GM18951 (cell line): ENCODE measurements at regions not wholly inside any gene's neighbourhood (a gene's known extent, or its start where the extent isn't known, plus 50 kb on each side); places are given as distances from the start of the nearest gene placed in this dataset.

ENCODE experiments used
- POLR2A ChIP-seq: IDR thresholded peaks from 4 replicates; pipeline ENCODE4 v1.6.1; 2011; ENCODE audit warnings: mild to moderate bottlenecking; ENCODE audit not compliant: insufficient read length, insufficient read depth; ENCODE audit errors: extremely low read depth
- in situ Hi-C: fragments of 300-500 bp; cut with MboI; formaldehyde crosslinking; loops from one replicate; pipeline ENCODE4 v1.12.0; 2022; ENCODE audit warnings: low sequenced_read_pairs, mixed read lengths, inconsistent platforms; ENCODE audit not compliant: unreplicated experiment

DNA sequence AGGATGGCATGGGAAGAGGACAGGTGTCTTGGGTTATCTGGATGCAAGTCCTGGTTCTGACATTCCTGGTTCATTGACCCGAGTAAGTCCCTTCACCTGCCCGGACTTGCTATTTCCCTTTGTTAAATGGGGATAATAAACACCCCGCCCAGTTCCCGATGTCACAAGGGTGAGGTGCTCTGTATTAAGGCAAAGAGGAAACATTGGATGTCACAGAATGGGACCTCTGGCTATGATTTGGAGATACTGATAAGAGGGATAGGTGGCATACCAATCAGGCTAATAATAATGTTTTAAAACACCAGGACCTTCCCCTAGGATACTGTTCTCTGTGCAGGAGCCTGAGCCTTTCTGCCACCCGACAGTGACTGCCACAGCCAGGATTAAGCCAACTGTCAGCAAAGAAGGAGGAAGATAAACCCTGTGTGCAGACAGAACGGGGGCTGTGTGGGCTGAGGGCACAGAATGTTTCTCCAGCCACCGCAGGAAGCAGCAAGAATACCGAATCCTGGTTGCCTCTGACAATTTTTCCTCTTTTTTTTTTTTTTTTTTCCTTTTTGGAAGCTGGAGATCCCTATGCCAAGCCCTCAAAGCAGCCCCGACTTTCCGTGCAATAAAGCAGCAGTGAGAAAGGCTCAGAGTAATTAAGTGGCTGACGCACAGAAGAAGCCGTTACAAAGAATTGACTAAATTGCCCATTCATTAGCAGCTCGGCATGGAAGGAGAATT, 336.6 kb downstream of the SMAD2 start:
- in situ Hi-C loops = no loop called here
- TF ChIP-seq POLR2A = no peak

DNA sequence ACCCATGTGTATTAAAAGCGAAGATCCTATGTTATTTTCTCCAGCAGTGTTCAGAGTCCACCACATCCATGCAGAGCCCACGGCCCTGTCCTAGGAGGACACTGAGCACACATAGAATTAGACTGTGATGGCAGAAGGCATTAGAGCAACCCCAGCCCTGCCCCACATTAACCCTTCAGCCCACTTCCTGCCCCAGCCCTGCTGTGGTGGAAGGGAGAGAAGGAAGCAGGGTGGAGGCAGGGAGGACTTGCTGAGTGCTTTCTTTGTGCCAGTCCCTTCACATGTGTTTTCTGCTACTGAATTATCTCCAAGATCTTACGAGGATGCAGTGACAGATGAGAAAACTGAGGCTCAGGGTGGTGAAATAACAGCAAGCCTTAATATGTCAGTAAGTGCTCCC, 339.0 kb downstream of the SMAD2 start:
- no peak for TF ChIP-seq POLR2A
- in situ Hi-C loops = no loop called here

DNA sequence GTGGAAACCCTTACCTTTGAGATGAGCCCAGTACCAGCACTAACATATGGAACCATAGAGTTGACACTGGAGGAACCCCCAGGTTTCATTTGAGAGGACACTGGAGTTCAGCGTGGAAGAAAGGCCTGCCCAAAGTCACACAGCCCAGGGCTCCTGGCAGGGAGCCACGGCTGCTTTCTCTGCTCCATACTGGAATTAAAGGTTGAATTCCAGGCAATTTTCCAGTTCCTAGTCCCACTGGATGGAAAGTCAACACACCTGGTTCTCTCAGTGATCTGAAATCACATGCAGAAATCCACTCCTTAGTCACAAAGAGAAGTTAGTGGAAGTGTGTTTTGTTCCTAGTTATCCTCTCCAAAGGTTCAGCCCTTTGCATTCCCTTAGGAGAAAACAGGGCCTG, 336.1 kb upstream of the SKOR2 start:
- in situ Hi-C loops = no loop called here
- no peak for TF ChIP-seq POLR2A

DNA sequence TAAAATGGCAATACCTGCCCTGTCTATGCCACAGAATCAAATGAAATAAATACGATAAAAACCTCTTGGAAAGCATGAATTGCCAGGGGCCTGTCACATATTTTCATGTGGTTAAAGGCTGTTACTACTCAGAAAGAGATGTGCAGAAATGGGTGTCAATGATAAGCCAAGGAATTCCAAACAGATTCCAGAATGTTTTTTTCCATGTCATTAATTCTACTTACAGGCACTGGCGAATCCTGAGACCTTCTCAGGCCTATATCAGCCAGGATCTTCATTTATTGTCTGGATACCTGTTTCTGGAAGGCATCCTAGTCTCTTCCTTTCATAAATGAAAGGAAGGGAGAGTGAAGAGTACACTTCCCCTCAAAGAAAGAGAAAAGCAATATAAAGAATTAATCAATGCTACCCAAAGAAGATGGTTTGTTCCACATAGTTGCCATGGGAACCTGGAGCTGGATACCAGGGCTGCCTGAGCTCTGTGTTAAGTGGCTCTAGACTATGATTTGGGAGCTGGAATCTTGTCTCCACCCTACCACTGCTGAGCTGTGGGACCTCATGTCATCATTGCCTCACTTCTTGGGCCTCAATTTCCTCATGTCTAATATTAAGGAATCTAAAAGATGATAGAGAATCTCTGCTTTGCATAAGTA, 335.1 kb upstream of the SKOR2 start:
- no peak for TF ChIP-seq POLR2A
- in situ Hi-C loops = no loop called here

DNA sequence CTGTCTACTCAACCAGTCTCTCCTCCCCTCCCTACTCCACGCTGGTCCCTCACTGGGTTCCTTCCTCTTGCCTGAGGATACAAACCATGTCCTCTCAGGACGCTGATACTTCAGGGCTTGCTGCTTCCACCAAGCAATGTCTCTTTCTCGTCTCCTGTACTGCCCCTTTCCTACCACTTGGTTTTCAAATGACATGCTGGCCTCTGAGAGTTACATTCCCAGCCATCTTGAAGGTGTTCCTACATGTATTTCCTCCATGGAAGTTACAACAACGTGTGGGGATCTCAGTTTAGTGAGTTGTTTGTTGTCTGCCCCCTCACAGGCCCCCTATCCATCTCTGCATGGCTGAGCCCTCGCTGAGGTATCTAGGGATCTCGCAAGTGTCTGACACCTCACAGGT, 334.5 kb upstream of the SKOR2 start:
- TF ChIP-seq POLR2A = no peak
- in situ Hi-C loops = no loop called here

DNA sequence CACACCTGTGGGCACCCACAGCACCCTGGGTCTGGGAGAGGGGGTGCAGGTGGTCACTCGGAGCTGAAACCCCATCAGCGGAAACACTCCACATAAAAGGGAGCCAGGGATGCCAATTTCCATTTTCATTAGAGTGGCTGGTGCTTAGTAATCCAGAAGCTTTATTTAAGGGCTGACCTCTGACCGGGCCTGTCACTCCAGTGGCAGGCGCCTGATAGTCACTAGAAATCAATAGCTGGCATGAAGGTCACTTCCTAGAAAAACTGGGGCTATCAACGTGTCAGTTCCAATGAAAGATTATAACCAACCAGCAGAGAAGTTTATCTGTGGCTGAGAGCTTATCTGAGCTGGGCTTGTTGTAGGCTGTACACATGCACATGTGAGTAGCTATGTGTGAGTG, 333.7 kb upstream of the SKOR2 start:
- no peak for TF ChIP-seq POLR2A
- in situ Hi-C loops = no loop called here

DNA sequence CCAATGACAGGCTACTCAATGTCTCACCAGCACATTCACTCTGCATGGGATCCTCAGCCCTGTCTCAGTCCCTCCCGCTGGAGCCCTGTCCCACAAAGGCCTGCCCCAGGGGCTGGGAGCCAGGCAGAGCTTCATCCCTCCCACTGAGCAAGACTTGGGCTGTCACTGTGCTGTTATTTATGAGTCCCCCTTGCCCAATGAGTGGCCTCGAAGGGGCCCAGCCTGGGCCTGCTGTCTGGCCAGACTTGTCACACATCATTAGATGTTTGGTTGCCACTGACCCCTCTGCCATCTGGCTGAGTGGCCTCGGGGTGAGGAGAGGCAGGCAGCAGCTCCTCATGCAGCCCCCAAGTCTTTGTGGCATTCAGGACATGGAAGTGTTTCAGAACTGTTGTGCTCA, 330.6 kb upstream of the SKOR2 start:
- in situ Hi-C loops = no loop called here
- TF ChIP-seq POLR2A = no peak

DNA sequence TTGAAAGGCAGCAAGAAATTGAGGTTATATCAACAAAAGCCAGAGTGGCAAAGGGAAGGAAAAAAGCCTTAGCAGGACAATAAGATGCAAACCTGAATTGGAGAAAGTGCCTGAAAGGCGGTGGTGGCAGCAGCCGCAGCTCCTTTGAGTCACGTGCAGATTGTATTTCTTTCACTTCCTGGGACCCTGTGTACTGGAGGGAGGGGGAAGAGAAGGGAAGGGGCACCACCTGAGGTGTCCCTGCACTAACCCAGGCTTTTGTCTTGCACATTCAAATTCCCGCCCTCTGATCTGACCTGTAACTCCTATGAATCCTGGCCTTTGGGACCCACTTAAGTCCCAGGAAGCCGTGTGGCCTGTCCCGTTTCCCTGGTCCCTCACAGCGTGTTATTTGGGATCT, 326.1 kb upstream of the SKOR2 start:
- in situ Hi-C loops = no loop called here
- no peak for TF ChIP-seq POLR2A

DNA sequence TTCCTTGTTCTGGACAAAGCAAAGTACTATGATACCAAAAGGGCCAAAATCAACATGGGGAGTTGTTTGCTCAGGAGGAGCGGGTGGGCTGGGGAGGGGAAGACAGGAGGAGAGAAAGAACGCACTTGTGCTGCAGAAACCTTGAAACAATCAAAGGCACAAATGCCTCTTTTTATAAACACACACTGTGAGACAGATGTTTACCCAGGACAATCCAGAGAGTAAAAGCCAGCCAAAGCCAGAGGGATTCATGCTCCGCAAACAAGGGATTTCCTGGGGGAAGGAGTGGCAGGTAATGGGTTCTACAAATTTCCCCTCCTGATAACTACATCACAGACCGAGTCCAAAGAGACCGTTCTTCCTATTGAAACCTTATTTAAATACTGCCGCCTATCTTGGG, 323.5 kb upstream of the SKOR2 start:
- in situ Hi-C loops = no loop called here
- TF ChIP-seq POLR2A = no peak

DNA sequence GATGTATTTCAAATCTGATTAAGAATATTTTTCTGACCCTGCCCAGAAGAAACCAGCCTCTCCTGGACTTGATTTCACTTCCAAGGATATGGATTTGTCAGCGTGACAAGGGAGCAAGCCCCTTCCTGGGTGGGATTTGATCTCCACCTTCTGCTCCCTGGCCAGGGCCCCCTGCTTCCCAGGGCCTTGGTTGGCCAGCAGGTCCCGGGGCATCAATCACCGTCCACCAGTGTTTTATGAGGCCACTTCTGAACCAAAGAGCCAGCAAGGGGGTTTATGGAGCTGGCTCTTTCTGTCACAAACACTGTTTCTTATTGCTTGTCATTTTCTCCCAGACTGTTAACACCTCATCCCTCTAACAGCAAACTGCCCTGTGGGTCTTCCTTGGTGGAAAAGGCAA, 320.5 kb upstream of the SKOR2 start:
- no peak for TF ChIP-seq POLR2A
- in situ Hi-C loops = no loop called here

DNA sequence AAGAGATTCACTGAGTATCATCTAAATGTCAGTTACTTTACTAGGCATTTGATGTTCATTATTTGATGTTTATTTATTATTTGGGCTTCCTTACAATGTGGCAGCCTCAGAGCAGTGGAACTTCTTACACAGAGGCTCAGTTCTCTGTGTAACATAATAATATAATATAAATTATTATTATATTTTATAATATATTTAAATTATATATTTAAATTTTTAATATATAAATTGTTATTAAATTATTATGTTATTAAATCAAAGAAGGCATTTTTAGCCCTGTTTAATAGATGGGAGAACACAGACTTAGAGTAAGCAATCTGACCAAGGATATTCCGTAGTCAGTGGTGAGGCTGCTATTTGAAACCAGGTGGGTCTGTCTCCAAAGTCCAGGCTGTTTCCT, 315.3 kb upstream of the SKOR2 start:
- in situ Hi-C loops = no loop called here
- no peak for TF ChIP-seq POLR2A

DNA sequence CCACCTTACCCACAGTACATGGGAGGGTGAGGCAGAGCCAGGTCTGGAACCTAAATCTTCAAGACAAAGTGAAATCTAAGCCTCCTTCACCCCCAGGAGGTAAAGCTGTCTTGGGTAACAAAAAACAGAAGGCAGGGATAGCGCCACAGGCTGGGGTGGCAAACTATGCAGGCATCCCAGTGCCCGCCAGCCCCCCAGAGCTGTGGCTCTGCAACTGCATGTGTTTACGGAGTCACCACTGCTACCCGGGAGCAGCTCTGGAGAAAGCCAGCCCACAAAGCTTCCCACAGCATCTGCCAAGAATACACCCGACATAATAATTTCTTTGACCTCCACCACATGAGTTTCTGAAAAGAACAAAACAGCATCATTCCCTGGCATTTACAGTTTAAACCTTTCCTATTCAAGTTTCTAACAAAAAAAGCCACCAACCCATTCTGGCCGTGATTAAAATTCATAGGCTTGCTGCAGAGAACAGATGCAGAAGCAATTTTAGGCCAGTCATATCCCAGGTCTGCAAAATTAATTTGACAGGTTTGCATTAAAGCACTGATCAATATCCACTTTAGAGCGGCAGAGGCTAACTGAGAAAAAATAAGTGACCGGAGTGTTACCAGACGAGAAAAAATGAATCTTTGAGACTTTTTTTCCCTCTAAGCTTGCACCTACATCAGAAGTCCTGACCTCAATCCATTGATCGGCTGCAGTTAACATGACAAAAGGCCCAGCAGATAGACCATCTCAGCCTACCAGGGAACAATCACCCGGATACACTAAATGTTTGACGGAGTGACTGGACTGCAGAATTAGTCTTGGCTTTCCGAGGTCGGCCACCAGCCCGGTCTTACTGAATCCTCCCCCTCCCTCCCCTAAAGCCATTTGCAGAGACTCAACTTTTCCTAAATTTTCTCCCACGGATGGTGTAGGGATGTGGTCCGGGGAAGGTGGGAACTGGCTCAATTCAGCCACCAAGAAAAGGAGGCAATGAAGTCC, 309.6 kb upstream of the SKOR2 start:
- TF ChIP-seq POLR2A = no peak
- in situ Hi-C loops = no loop called here

DNA sequence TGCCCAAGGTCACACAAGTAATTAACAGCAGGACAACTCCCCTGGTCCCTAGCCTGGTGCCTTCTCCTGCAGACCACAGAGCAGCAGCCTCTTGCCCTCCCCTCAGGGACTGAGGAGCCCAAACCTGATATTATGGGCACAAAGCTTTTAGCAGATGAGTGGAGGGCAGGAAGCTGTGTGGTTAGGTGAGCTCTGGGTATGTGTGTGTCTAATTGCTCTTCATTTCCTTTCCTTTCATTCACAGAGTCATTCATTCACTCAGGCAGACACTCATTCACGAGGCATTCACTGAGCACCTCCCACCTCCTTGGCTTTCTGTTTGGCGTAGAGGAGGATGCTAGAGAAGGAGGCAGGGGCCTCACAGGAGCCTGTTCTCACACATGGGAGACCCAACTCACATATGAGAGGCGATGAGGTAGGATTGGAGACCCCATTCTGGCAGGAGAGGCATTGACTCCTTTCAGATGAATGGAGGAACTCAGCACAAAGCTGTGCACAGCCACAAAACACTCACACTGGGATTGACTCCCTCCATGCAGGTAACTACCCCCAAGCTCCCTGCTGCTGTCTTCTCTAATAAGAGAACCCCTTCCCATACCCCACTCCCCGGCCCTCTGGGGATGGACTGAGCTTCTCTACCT, 306.8 kb upstream of the SKOR2 start:
- in situ Hi-C loops = no loop called here
- no peak for TF ChIP-seq POLR2A
